Psoas muscle (tissue), 7 donors: ENCODE measurements at regions not wholly inside any gene's neighbourhood (a gene's known extent, or its start where the extent isn't known, plus 50 kb on each side); places are given as distances from the start of the nearest gene placed in this dataset.
A peak's percentile ranks its signal among the peaks of the same experiment; 100 is the strongest.

Source experiments
- ATAC-seq, 4 donors: fragments of 200-7000 bp; cut with Tn5 transposase; one replicate each; pipeline ENCODE4 v1.9.1; 2020; ENCODE audit warnings: moderate library complexity in 3 of 4, mild to moderate bottlenecking in 2 of 4
- DNase-seq, 2 donors: peaks; one replicate each; pipeline ENCODE4 v3.0.0-alpha.2; 2020
- H3K27ac ChIP-seq: fragments of 200-600 bp; one replicate; pipeline ENCODE4 v1.8.0; 2022
- H3K27me3 ChIP-seq, 3 donors: fragments of 200-600 bp in 1 of 3; one replicate each; pipeline versions ENCODE4 v1.6.1 to v1.8.0; 2013 to 2022; ENCODE audit warnings: low read length in 2 of 3, mild to moderate bottlenecking in 2 of 3, moderate library complexity in 1 of 3; ENCODE audit not compliant: insufficient read depth in 3 of 3
- H3K36me3 ChIP-seq, 2 donors: fragments of 200-600 bp in 1 of 2; one replicate each; pipeline versions ENCODE4 v1.6.1 to v1.8.0; 2013 to 2022; ENCODE audit warnings: low read depth in 1 of 2, mild to moderate bottlenecking in 1 of 2, moderate library complexity in 1 of 2; ENCODE audit not compliant: insufficient read depth in 1 of 2
- H3K4me1 ChIP-seq: fragments of 200-600 bp; one replicate; pipeline ENCODE4 v1.8.0; 2022
- H3K4me3 ChIP-seq: fragments of 200-600 bp; one replicate; pipeline ENCODE4 v1.8.0; 2022; ENCODE audit warnings: mild to moderate bottlenecking
- H3K9me3 ChIP-seq: fragments of 200-600 bp; one replicate; pipeline ENCODE4 v1.8.0; 2022
- CTCF ChIP-seq: fragments of 200-600 bp; IDR thresholded peaks from one replicate; pipeline ENCODE4 v1.8.0; 2022; ENCODE audit warnings: antibody characterized with exemption
- WGBS, 3 donors: extraction: QIAGEN DNeasy Blood & Tissue Kit; methylation state at CpG; one replicate each; pipeline versions ENCODE4 v1.1.6 to v1.1.7; 2013; 5-methylcytosine and 5-hydroxymethylcytosine counted together
- intact Hi-C, 2 donors: fragments of 100-400 bp; cut with DNase I; formaldehyde crosslinking; loops; one replicate each; pipeline versions ENCODE4 v1.11.0 to v1.14.2; 2022
- donor health status: healthy with polysubstance abuse.
- donor health status: DM: no; HTN: no; CAD: no; lungs with moderate emphysema.
- donor health status: Bipolar disorder and iron deficiency.
- donor health status: healthy.
- donor health status: DM: yes; HTN: yes; CAD: no.
- donor health status: DM: no; HTN: no; CAD: no.
- donor health status: DM: yes; HTN: yes; CAD: no.

- Histone ChIP-seq H3K27ac (no peak overlapping the region), H3K27me3 (no peaks in the 10 kb centered on the region), H3K4me3 (no peak overlapping the region), H3K36me3 (no peaks in the 10 kb centered on the region), H3K9me3 (no peaks in the 10 kb centered on the region), H3K4me1 (no peaks in the 10 kb centered on the region)
- no peak for TF ChIP-seq CTCF
- DNase-seq (no peak), ATAC-seq (no peak)
- intact Hi-C loops, result no loop called here
- WGBS, 3 donors, result 41 to 43% (median 42%) methylated on average over 3 of the region's 3 CpGs
These were observed 137.3 kb upstream of the ACO1 start for GRCh38 chr9:32247168-32247567.

GRCh38 chr9:32248189-32248712, 136.2 kb upstream of the ACO1 start:
- 77 to 93% (median 81%) methylated on average over 2 of the region's 2 CpGs for WGBS, 3 donors
- Histone ChIP-seq H3K27me3 (no peaks in the 10 kb centered on the region), H3K9me3 (no peaks in the 10 kb centered on the region), H3K4me1 (no peaks in the 10 kb centered on the region), H3K36me3 (no peaks in the 10 kb centered on the region), H3K4me3 (no peak overlapping the region), H3K27ac (no peak overlapping the region)
- ATAC-seq (no peak), DNase-seq (no peak)
- TF ChIP-seq CTCF, result no peak
- intact Hi-C loops, result no loop called here

- intact Hi-C loops, result no loop called here
- peak in 2 of 4 donors; percentile 52 to 61 for ATAC-seq
These were observed 132.9 kb upstream of the ACO1 start for GRCh38 chr9:32251539-32251938.

GRCh38 chr9:32253731-32254130, 130.7 kb upstream of the ACO1 start:
- 28 to 58% (median 40%) methylated on average over 1 of the region's 1 CpG for WGBS, 3 donors
- no peaks in the 10 kb centered on the region for H3K36me3 ChIP-seq
- H3K27ac ChIP-seq, result no peak overlapping the region
- no peaks in the 10 kb centered on the region for H3K4me1 ChIP-seq
- ATAC-seq, result no peak
- TF ChIP-seq CTCF, result no peak
- no peak overlapping the region for H3K4me3 ChIP-seq
- no peaks in the 10 kb centered on the region for H3K9me3 ChIP-seq
- intact Hi-C loops, result no loop called here
- DNase-seq, result no peak
- H3K27me3 ChIP-seq, result no peaks in the 10 kb centered on the region

More at GRCh38 chr9:32251539-32251938, 132.9 kb upstream of the ACO1 start:
- WGBS, 3 donors, result 2 to 3% (median 2%) methylated on average over 5 of the region's 5 CpGs
- Histone ChIP-seq H3K27me3 (no peaks in the 10 kb centered on the region), H3K4me1 (no peaks in the 10 kb centered on the region), H3K27ac (no peak overlapping the region), H3K9me3 (no peaks in the 10 kb centered on the region), H3K36me3 (no peaks in the 10 kb centered on the region), H3K4me3 (no peak overlapping the region)
- DNase-seq, result no peak
- peak; percentile 41 for TF ChIP-seq CTCF

GRCh38 chr9:32255026-32255425, 129.4 kb upstream of the ACO1 start:
- no peak overlapping the region for H3K27ac ChIP-seq

More at GRCh38 chr9:32255026-32255425, 129.4 kb upstream of the ACO1 start:
- H3K4me3 ChIP-seq, result no peak overlapping the region
- no peaks in the 10 kb centered on the region for H3K9me3 ChIP-seq
- ATAC-seq (no peak), DNase-seq (no peak)
- no peaks in the 10 kb centered on the region for H3K27me3 ChIP-seq
- 78 to 86% (median 83%) methylated on average over 4 of the region's 4 CpGs for WGBS, 3 donors
- intact Hi-C loops, result no loop called here
- no peaks in the 10 kb centered on the region for H3K36me3 ChIP-seq
- H3K4me1 ChIP-seq, result no peaks in the 10 kb centered on the region
- TF ChIP-seq CTCF, result no peak
